ENCODE measurements at regions not wholly inside any gene's neighbourhood (a gene's known extent, or its start where the extent isn't known, plus 50 kb on each side); places are given as distances from the start of the nearest gene placed in this dataset.

DNA sequence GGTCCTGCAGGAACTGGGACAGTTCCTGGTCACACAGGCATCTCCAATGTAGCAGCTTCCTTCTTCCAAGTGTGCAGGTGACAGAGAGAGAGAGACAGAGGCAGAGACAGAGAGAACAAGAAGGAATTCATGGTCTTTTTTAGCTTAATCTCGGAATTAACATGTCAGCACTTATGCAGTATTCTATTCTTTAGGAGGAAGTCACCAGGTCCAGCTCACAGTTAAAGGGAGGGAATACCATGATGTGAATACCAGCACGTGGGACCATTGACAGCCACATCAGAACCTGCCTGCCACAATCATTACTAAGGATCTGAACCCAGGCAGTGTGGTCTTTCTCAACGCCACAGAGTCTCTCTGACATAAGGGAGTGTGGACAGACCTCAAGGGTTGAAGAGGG lies 341.6 kb downstream of the MN1 start:
- Histone ChIP-seq H2AFZ (ENCODE audit: control insufficient read depth, low read length) (no peak overlapping the region), H3K36me3 (ENCODE audit: control insufficient read depth in 2 of 2, extremely low read depth in 1 of 2, insufficient read depth in 2 of 2, low read length in 2 of 2) (no peaks in the 10 kb centered on the region), H4K20me1 (ENCODE audit: control insufficient read depth, extremely low read depth, insufficient read depth, low read length) (no peaks in the 10 kb centered on the region), H3K9ac (ENCODE audit: control insufficient read depth, extremely low read depth, insufficient read depth, low read length) (no peak overlapping the region), H3K79me2 (ENCODE audit: control insufficient read depth, insufficient read depth, low read length) (no peaks in the 10 kb centered on the region), H3K9me1 (ENCODE audit: control insufficient read depth, extremely low read depth, insufficient read depth, low read length) (no peaks in the 10 kb centered on the region), H3K4me2 (ENCODE audit: control insufficient read depth, extremely low read depth, insufficient read depth, low read depth, low read length) (no peak overlapping the region), H3K4me1 (ENCODE audit: control insufficient read depth, extremely low read depth, insufficient read depth, low read length) (peaks cover 47% of the 10 kb centered on the region), H3K4me3 (ENCODE audit: control insufficient read depth in 2 of 3, extremely low read depth in 1 of 3, insufficient read depth in 2 of 3, low read depth in 1 of 3, low read length in 3 of 3) (no peak overlapping the region), H3K27ac (ENCODE audit: control insufficient read depth, insufficient read depth, low read length) (no peak overlapping the region), H3K27me3 (ENCODE audit: control insufficient read depth, extremely low read depth, insufficient read depth, low read length) (no peaks in the 10 kb centered on the region), H3K9me3 (ENCODE audit: control insufficient read depth, low read depth, low read length) (no peaks in the 10 kb centered on the region)
- TF ChIP-seq, protein P1, sequence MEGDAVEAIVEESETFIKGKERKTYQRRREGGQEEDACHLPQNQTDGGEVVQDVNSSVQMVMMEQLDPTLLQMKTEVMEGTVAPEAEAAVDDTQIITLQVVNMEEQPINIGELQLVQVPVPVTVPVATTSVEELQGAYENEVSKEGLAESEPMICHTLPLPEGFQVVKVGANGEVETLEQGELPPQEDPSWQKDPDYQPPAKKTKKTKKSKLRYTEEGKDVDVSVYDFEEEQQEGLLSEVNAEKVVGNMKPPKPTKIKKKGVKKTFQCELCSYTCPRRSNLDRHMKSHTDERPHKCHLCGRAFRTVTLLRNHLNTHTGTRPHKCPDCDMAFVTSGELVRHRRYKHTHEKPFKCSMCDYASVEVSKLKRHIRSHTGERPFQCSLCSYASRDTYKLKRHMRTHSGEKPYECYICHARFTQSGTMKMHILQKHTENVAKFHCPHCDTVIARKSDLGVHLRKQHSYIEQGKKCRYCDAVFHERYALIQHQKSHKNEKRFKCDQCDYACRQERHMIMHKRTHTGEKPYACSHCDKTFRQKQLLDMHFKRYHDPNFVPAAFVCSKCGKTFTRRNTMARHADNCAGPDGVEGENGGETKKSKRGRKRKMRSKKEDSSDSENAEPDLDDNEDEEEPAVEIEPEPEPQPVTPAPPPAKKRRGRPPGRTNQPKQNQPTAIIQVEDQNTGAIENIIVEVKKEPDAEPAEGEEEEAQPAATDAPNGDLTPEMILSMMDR (optimal IDR thresholded peaks at IDR 0.05 in 1 of 3, IDR thresholded peaks at IDR 0.05 in 1 of 3, conservative IDR thresholded peaks at IDR 0.05 in 1 of 3; ENCODE audit: extremely low read depth in 1 of 3, insufficient read depth in 2 of 3, low read length in 3 of 3): no peak
- TF ChIP-seq EZH2 (IDR thresholded peaks at IDR 0.05; ENCODE audit: low read length): no peak
- dilution Hi-C loops (cut with MboI; ENCODE audit: extremely low pct_ligation_motif_present, low sequenced_read_pairs): no loop called here
- DNase-seq (ENCODE audit: low read depth, low spot score) (no peak), FAIRE-seq (no peak)

DNA sequence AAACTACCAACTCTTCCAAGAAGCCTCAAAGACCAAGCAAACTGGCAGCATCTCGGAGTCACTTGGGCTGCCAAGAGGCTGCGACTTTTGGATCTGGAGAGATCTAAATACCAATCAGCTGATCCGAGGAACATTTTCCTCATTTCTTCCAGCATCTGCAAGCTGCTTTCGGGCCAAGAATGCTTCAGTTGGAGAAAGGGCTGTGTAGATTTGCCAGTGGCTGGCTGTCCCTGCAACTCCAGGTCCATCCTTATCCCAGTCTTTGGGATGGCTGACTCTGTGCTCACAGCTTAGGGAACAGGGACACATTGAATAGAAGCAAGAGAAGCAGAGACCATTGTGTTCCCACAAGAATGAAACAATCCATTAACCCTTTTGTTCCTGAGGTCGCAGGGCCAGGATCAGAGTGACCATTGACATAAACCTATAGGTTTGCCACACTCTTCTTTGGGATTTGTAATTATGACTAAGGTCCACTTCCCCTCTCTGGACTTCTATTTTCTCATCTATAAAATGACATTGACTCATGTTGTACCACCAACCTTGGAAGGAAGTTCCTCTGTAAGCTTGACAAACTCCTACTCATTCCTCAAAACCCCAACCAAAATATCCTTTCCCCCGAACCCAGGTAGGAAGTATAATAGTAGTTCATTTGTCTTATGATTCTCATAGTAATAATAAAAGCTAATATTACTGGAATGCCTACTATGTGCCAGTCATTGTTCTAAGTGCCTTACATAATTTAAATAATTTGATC lies 340.8 kb downstream of the MN1 start:
- no peaks in the 10 kb centered on the region for H4K20me1 ChIP-seq (ENCODE audit: control insufficient read depth, extremely low read depth, insufficient read depth, low read length)
- peaks cover 43% of the 10 kb centered on the region for H3K4me1 ChIP-seq (ENCODE audit: control insufficient read depth, extremely low read depth, insufficient read depth, low read length)
- H3K79me2 ChIP-seq (ENCODE audit: control insufficient read depth, insufficient read depth, low read length): no peaks in the 10 kb centered on the region
- no peaks in the 10 kb centered on the region for H3K36me3 ChIP-seq (ENCODE audit: control insufficient read depth in 2 of 2, extremely low read depth in 1 of 2, insufficient read depth in 2 of 2, low read length in 2 of 2)
- H3K9me3 ChIP-seq (ENCODE audit: control insufficient read depth, low read depth, low read length): no peaks in the 10 kb centered on the region
- no peaks in the 10 kb centered on the region for H3K27me3 ChIP-seq (ENCODE audit: control insufficient read depth, extremely low read depth, insufficient read depth, low read length)
- peak; percentile 17 for FAIRE-seq
- no peak for TF ChIP-seq EZH2 (IDR thresholded peaks at IDR 0.05; ENCODE audit: low read length)
- H2AFZ ChIP-seq (ENCODE audit: control insufficient read depth, low read length): no peak overlapping the region
- H3K27ac ChIP-seq (ENCODE audit: control insufficient read depth, insufficient read depth, low read length): no peak overlapping the region
- no peak overlapping the region for H3K4me3 ChIP-seq (ENCODE audit: control insufficient read depth in 2 of 3, extremely low read depth in 1 of 3, insufficient read depth in 2 of 3, low read depth in 1 of 3, low read length in 3 of 3)
- dilution Hi-C loops (cut with MboI; ENCODE audit: extremely low pct_ligation_motif_present, low sequenced_read_pairs): no loop called here
- H3K9ac ChIP-seq (ENCODE audit: control insufficient read depth, extremely low read depth, insufficient read depth, low read length): no peak overlapping the region
- no peak for DNase-seq (ENCODE audit: low read depth, low spot score)
- no peaks in the 10 kb centered on the region for H3K9me1 ChIP-seq (ENCODE audit: control insufficient read depth, extremely low read depth, insufficient read depth, low read length)
- no peak overlapping the region for H3K4me2 ChIP-seq (ENCODE audit: control insufficient read depth, extremely low read depth, insufficient read depth, low read depth, low read length)

DNA sequence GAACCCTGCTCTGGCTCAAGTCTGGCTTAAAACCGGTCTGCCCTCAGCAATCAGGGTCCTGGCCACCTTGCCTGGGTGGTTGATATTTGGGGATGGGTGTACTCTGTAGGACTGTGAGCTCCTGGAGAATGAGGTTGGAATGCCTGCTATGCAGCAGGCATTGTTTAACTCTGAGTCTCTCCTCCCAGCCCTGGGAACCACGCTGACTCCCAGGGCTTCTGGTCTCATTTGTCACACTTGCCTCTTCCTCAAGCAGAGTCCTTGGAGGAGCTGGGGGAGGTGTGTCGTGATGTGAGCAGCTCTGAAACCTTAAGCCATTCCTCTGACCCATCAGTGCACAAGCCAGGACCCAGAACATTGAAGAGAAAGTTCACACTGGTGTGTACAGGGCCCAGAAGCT lies 340.1 kb downstream of the MN1 start:
- Histone ChIP-seq H3K4me1 (ENCODE audit: control insufficient read depth, extremely low read depth, insufficient read depth, low read length) (peaks cover 39% of the 10 kb centered on the region), H3K9me1 (ENCODE audit: control insufficient read depth, extremely low read depth, insufficient read depth, low read length) (no peaks in the 10 kb centered on the region), H3K9ac (ENCODE audit: control insufficient read depth, extremely low read depth, insufficient read depth, low read length) (peak overlapping the region; percentile 19), H4K20me1 (ENCODE audit: control insufficient read depth, extremely low read depth, insufficient read depth, low read length) (no peaks in the 10 kb centered on the region), H3K4me3 (ENCODE audit: control insufficient read depth in 2 of 3, extremely low read depth in 1 of 3, insufficient read depth in 2 of 3, low read depth in 1 of 3, low read length in 3 of 3) (no peak overlapping the region), H3K27me3 (ENCODE audit: control insufficient read depth, extremely low read depth, insufficient read depth, low read length) (no peaks in the 10 kb centered on the region), H3K9me3 (ENCODE audit: control insufficient read depth, low read depth, low read length) (no peaks in the 10 kb centered on the region), H3K79me2 (ENCODE audit: control insufficient read depth, insufficient read depth, low read length) (no peaks in the 10 kb centered on the region), H3K36me3 (ENCODE audit: control insufficient read depth in 2 of 2, extremely low read depth in 1 of 2, insufficient read depth in 2 of 2, low read length in 2 of 2) (no peaks in the 10 kb centered on the region), H3K27ac (ENCODE audit: control insufficient read depth, insufficient read depth, low read length) (no peak overlapping the region), H2AFZ (ENCODE audit: control insufficient read depth, low read length) (peak overlapping the region; percentile 20), H3K4me2 (ENCODE audit: control insufficient read depth, extremely low read depth, insufficient read depth, low read depth, low read length) (peak overlapping the region; percentile 35)
- TF ChIP-seq, protein P1 (optimal IDR thresholded peaks at IDR 0.05 in 1 of 3, IDR thresholded peaks at IDR 0.05 in 1 of 3, conservative IDR thresholded peaks at IDR 0.05 in 1 of 3; ENCODE audit: extremely low read depth in 1 of 3, insufficient read depth in 2 of 3, low read length in 3 of 3): no peak
- no peak for TF ChIP-seq EZH2 (IDR thresholded peaks at IDR 0.05; ENCODE audit: low read length)
- peak; percentile 94 for FAIRE-seq
- DNase-seq (ENCODE audit: low read depth, low spot score): no peak
- dilution Hi-C loops (cut with MboI; ENCODE audit: extremely low pct_ligation_motif_present, low sequenced_read_pairs): no loop called here

Data from keratinocyte (primary cell).